GM12878 (cell line): ENCODE measurements at regions not wholly inside any gene's neighbourhood (a gene's known extent, or its start where the extent isn't known, plus 50 kb on each side); places are given as distances from the start of the nearest gene placed in this dataset.

Experiments used
- CEBPB ChIP-seq, 2 experiments: fragments of 150-350 bp in 1 of 2; IDR thresholded peaks; 2 replicates each; pipeline ENCODE4 v1.6.1; 2012 to 2014; ENCODE audit warnings: low read depth in 2 of 2, low read length in 2 of 2, borderline replicate concordance in 1 of 2, inconsistent platforms in 1 of 2
- CTCF ChIP-seq, 3 experiments: IDR thresholded peaks in 2 of 3; conservative IDR thresholded peaks in 1 of 3; 2 replicates each; pipeline ENCODE4 v1.5.1; 2011; ENCODE audit warnings: low read depth in 3 of 3, low read length in 3 of 3, mild to moderate bottlenecking in 3 of 3, control low read depth in 2 of 3, moderate library complexity in 2 of 3, inconsistent platforms in 1 of 3, mixed read lengths in 1 of 3; ENCODE audit not compliant: control insufficient read depth in 2 of 3, insufficient read depth in 1 of 3; ENCODE audit errors: extremely low read depth in 1 of 3
- EZH2 ChIP-seq: IDR thresholded peaks from 2 replicates; pipeline ENCODE4 v1.6.1; 2012; ENCODE audit warnings: low read depth, mild to moderate bottlenecking, control low read depth, inconsistent platforms, low read length, borderline replicate concordance; ENCODE audit not compliant: control insufficient read depth
- GABPA ChIP-seq: IDR thresholded peaks from 2 replicates; pipeline ENCODE4 v1.6.1; 2014; ENCODE audit warnings: antibody characterized with exemption, low read depth, mild to moderate bottlenecking, inconsistent platforms
- MXI1 ChIP-seq: fragments of 150-350 bp; IDR thresholded peaks from 2 replicates; pipeline ENCODE4 v1.6.1; 2011; ENCODE audit warnings: low read depth, mild to moderate bottlenecking, inconsistent platforms, low read length, improper control_type of control experiment
- MYC ChIP-seq: IDR thresholded peaks from 2 replicates; pipeline ENCODE4 v1.6.1; 2011; ENCODE audit warnings: mild to moderate bottlenecking, low read length, moderate library complexity, inconsistent platforms; ENCODE audit not compliant: insufficient read depth, insufficient replicate concordance, insufficient read length, severe bottlenecking
- NFYA ChIP-seq: IDR thresholded peaks from 2 replicates; pipeline ENCODE4 v1.6.1; 2011; ENCODE audit warnings: low read depth, mild to moderate bottlenecking, low read length, improper control_type of control experiment, borderline replicate concordance
- NR2F1 ChIP-seq: fragments of 450-650 bp; conservative IDR thresholded peaks from 2 replicates; pipeline ENCODE4 v1.6.1; 2017; ENCODE audit warnings: mild to moderate bottlenecking
- POLR2AphosphoS5 ChIP-seq: IDR thresholded peaks from 2 replicates; pipeline ENCODE4 v1.6.1; 2011; ENCODE audit warnings: mild to moderate bottlenecking, low read length, inconsistent platforms
- REST ChIP-seq: IDR thresholded peaks from 2 replicates; pipeline ENCODE4 v1.6.1; 2012; ENCODE audit warnings: mild to moderate bottlenecking, low read depth, low read length
- SIN3A ChIP-seq: IDR thresholded peaks from 2 replicates; pipeline ENCODE4 v1.6.1; 2012; ENCODE audit warnings: low read depth, low read length, improper control_type of control experiment
- SPI1 ChIP-seq: IDR thresholded peaks from 2 replicates; pipeline ENCODE4 v1.6.1; 2011; ENCODE audit warnings: low read depth, mild to moderate bottlenecking, low read length, moderate library complexity, borderline replicate concordance; ENCODE audit not compliant: insufficient read depth
- TCF3 ChIP-seq: IDR thresholded peaks from 2 replicates; pipeline ENCODE4 v1.6.1; 2012; ENCODE audit warnings: low read depth, mild to moderate bottlenecking, low read length, borderline replicate concordance; ENCODE audit not compliant: insufficient read depth
- ZNF217 ChIP-seq: fragments of 450-650 bp; IDR thresholded peaks from 2 replicates; pipeline ENCODE4 v1.6.1; 2017; ENCODE audit warnings: antibody characterized with exemption, mild to moderate bottlenecking

GRCh38 chr4:156186111-156186510, 232.4 kb upstream of the CTSO start:
- TF ChIP-seq CTCF (IDR thresholded peaks at IDR 0.05 in 2 of 3, conservative IDR thresholded peaks at IDR 0.05 in 1 of 3; ENCODE audit: control insufficient read depth in 2 of 3, extremely low read depth in 1 of 3, insufficient read depth in 1 of 3, low read depth in 3 of 3, low read length in 3 of 3) (no peak), SIN3A (no peak), TCF3 (no peak), MXI1 (no peak), REST (no peak), GABPA (no peak), ZNF217 (no peak), MYC (no peak), SPI1 (no peak), POLR2AphosphoS5 (no peak), NR2F1 (no peak), EZH2 (no peak), NFYA (no peak), CEBPB (IDR thresholded peaks at IDR 0.05; ENCODE audit: borderline replicate concordance in 1 of 2, low read depth in 2 of 2, low read length in 2 of 2) (no peak)
